HepG2 (cell line): ENCODE measurements at regions not wholly inside any gene's neighbourhood (a gene's known extent, or its start where the extent isn't known, plus 50 kb on each side); places are given as distances from the start of the nearest gene placed in this dataset.

Source experiments
- ARID3A ChIP-seq: IDR thresholded peaks from 2 replicates; pipeline ENCODE4 v1.6.1; 2012; ENCODE audit warnings: low read depth, low read length, improper control_type of control experiment
- BRD4 ChIP-seq: sonication (generic); formaldehyde crosslinking; IDR thresholded peaks from 2 replicates; pipeline ENCODE4 v1.4.0; 2020; ENCODE audit warnings: missing genetic modification reagents
- CTCF ChIP-seq: sonication (generic); formaldehyde crosslinking; IDR thresholded peaks from 2 replicates; pipeline ENCODE4 v1.5.0; 2020; ENCODE audit warnings: mild to moderate bottlenecking, missing genetic modification reagents, moderate library complexity
- GATAD1 ChIP-seq: IDR thresholded peaks from 2 replicates; pipeline ENCODE4 v1.6.1; 2016; ENCODE audit warnings: missing genetic modification reagents, missing compliant biosample characterization
- HDAC2 ChIP-seq: sonication (generic); formaldehyde crosslinking; IDR thresholded peaks from 2 replicates; pipeline ENCODE4 v1.4.0; 2020; ENCODE audit warnings: missing genetic modification reagents
- NFYB ChIP-seq: sonication (generic); formaldehyde crosslinking; IDR thresholded peaks from 2 replicates; pipeline ENCODE4 v1.4.0; 2020; ENCODE audit warnings: missing genetic modification reagents
- NR2C2 ChIP-seq: sonication (generic); formaldehyde crosslinking; IDR thresholded peaks from 2 replicates; pipeline ENCODE4 v1.4.0; 2020; ENCODE audit warnings: missing genetic modification reagents, mild to moderate bottlenecking, moderate library complexity, borderline replicate concordance
- POLR2A ChIP-seq, 2 experiments: IDR thresholded peaks; 2 replicates each; pipeline ENCODE4 v1.6.1; 2011; ENCODE audit warnings: low read depth in 2 of 2, low read length in 2 of 2, mild to moderate bottlenecking in 1 of 2, moderate library complexity in 1 of 2; ENCODE audit not compliant: insufficient read depth in 1 of 2
- RBAK ChIP-seq: sonication (generic); formaldehyde crosslinking; IDR thresholded peaks from 2 replicates; pipeline ENCODE4 v1.5.1; 2020; ENCODE audit warnings: mild to moderate bottlenecking, missing genetic modification reagents
- SAP130 ChIP-seq: IDR thresholded peaks from 2 replicates; pipeline ENCODE4 v1.6.1; 2016; ENCODE audit warnings: low read depth
- TBX2 ChIP-seq: sonication (generic); formaldehyde crosslinking; IDR thresholded peaks from 2 replicates; pipeline ENCODE4 v1.5.0; 2020; ENCODE audit warnings: missing genetic modification reagents, mild to moderate bottlenecking, borderline replicate concordance
- ZNF772 ChIP-seq: sonication (generic); formaldehyde crosslinking; IDR thresholded peaks from 2 replicates; pipeline ENCODE4 v1.5.0; 2020; ENCODE audit warnings: mild to moderate bottlenecking, missing genetic modification reagents
- TF ChIP-seq, protein P1 (sequence below): sonication (generic); formaldehyde crosslinking; IDR thresholded peaks from 2 replicates; pipeline ENCODE4 v1.5.0; 2020; ENCODE audit warnings: mild to moderate bottlenecking, missing genetic modification reagents, borderline replicate concordance
- TF ChIP-seq, protein P2 (sequence below): sonication (generic); formaldehyde crosslinking; IDR thresholded peaks from 2 replicates; pipeline ENCODE4 v1.4.0; 2020; ENCODE audit warnings: missing genetic modification reagents, borderline replicate concordance

DNA sequence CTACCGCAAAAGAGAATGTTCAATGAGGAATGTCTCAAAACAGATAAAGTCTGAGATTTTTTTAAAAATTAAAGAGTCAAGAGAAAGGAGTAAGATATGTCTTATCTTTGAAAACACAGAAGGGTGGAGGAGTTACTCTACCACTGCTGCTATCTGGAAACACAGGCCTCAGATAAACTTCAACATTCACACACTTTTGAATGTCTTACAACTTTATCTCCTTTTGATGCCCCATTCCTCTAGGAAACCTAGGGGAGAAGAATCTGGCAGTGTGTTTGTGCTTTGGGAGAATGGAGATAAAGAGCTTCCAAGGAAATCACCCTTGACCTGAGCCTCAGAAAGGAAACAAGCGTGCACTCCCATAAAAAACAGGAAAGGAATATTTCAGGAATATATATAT lies 468.2 kb downstream of the PLOD2 start:
- TF ChIP-seq ARID3A (no peak), BRD4 (CRISPR knock-in tag) (no peak), HDAC2 (CRISPR knock-in tag) (no peak), NR2C2 (CRISPR knock-in tag) (no peak), CTCF (no peak), ZNF772 (no peak), NFYB (no peak), POLR2A (IDR thresholded peaks at IDR 0.05; ENCODE audit: insufficient read depth in 1 of 2, low read depth in 2 of 2, low read length in 2 of 2) (no peak), GATAD1 (CRISPR knock-in tag) (no peak), RBAK (CRISPR knock-in tag) (no peak), TBX2 (no peak), SAP130 (CRISPR knock-in tag) (no peak)
- TF ChIP-seq, protein P1, sequence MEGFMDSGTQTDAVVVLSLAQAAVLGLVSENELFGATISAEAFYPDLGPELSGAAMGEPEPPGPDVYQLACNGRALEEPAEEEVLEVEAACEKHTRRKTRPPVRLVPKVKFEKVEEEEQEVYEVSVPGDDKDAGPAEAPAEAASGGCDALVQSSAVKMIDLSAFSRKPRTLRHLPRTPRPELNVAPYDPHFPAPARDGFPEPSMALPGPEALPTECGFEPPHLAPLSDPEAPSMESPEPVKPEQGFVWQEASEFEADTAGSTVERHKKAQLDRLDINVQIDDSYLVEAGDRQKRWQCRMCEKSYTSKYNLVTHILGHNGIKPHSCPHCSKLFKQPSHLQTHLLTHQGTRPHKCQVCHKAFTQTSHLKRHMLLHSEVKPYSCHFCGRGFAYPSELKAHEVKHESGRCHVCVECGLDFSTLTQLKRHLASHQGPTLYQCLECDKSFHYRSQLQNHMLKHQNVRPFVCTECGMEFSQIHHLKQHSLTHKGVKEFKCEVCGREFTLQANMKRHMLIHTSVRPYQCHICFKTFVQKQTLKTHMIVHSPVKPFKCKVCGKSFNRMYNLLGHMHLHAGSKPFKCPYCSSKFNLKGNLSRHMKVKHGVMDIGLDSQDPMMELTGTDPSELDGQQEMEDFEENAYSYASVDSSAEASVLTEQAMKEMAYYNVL (CRISPR knock-in tag) = no peak
- TF ChIP-seq, protein P2, sequence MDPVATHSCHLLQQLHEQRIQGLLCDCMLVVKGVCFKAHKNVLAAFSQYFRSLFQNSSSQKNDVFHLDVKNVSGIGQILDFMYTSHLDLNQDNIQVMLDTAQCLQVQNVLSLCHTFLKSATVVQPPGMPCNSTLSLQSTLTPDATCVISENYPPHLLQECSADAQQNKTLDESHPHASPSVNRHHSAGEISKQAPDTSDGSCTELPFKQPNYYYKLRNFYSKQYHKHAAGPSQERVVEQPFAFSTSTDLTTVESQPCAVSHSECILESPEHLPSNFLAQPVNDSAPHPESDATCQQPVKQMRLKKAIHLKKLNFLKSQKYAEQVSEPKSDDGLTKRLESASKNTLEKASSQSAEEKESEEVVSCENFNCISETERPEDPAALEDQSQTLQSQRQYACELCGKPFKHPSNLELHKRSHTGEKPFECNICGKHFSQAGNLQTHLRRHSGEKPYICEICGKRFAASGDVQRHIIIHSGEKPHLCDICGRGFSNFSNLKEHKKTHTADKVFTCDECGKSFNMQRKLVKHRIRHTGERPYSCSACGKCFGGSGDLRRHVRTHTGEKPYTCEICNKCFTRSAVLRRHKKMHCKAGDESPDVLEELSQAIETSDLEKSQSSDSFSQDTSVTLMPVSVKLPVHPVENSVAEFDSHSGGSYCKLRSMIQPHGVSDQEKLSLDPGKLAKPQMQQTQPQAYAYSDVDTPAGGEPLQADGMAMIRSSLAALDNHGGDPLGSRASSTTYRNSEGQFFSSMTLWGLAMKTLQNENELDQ = no peak
